Thoracic aorta (tissue), 2 donors: ENCODE measurements at regions not wholly inside any gene's neighbourhood (a gene's known extent, or its start where the extent isn't known, plus 50 kb on each side); places are given as distances from the start of the nearest gene placed in this dataset.

Experiments used
- ATAC-seq: fragments of 150-250 bp; one replicate; pipeline ENCODE4 v1.8.0; 2017; ENCODE audit warnings: low read depth; ENCODE audit not compliant: insufficient number of reproducible peaks, low FRiP score
- DNase-seq: peaks from one replicate; pipeline ENCODE4 v3.0.0-alpha.2; 2020; ENCODE audit warnings: low spot score
- H3K27ac ChIP-seq, 2 donors: fragments of 200-600 bp; sonication (generic); 1 replicate in 1 of 2; 2 replicates in 1 of 2; pipeline ENCODE4 v1.5.1; 2016; ENCODE audit warnings: mild to moderate bottlenecking in 2 of 2, moderate library complexity in 2 of 2
- H3K27me3 ChIP-seq: fragments of 200-600 bp; sonication (generic); replicated peaks from 2 replicates; pipeline ENCODE4 v1.6.0; 2016; ENCODE audit warnings: mild to moderate bottlenecking; ENCODE audit not compliant: insufficient read depth
- H3K36me3 ChIP-seq: fragments of 200-600 bp; sonication (generic); one replicate; pipeline ENCODE4 v1.5.1; 2016
- H3K4me1 ChIP-seq, 2 donors: fragments of 200-600 bp; sonication (generic); 1 replicate in 1 of 2; 2 replicates in 1 of 2; pipeline versions ENCODE4 v1.5.1 to v1.6.0; 2016; ENCODE audit warnings: low read depth in 2 of 2, mild to moderate bottlenecking in 1 of 2; ENCODE audit not compliant: control insufficient read depth in 1 of 2
- H3K4me3 ChIP-seq: fragments of 200-600 bp; sonication (generic); 2 replicates; pipeline ENCODE4 v1.5.1; 2016; ENCODE audit warnings: mild to moderate bottlenecking
- H3K9me3 ChIP-seq: fragments of 200-600 bp; sonication (generic); 2 replicates; pipeline ENCODE4 v1.5.1; 2016
- CTCF ChIP-seq: fragments of 200-600 bp; sonication (generic); IDR thresholded peaks from one replicate; pipeline ENCODE4 v1.5.1; 2019; ENCODE audit warnings: antibody characterized with exemption

DNA sequence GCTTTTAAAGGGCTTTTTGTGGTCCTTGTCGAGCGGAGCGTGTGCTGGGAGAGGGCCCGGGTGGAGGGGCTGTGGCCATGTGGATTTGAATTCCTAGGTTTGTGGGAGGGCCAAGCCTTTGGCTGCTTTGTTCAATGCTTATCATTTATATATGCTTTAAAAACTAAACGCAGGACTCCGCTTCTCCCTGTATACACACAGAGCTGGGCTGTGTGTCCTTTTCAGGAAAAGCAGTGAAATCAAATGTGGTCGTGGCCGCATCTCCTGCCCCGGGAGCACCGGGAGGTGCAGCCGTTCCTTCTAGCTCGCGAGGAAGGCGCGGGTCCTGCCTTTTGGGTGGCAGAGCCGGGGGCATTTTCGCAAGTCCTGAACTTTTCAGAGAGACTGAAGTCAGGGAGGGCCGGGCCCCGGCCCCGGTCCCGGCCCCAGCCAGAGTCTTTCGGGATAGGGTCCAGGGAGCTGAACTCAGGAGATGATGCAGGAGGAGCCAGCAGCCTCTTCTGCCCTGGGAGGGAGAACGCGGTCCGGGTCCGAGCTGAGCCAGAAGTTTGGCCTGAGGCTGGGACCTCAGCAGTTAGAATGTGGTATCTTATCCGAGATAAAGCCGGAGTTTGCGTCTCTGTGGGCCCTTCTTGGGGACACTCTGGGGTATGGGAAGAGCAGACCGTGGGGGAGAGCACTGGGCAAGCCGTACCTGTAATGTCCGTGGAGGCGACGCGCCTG is 158.8 kb downstream of the C9orf152 start:
- no peak for DNase-seq
- Histone ChIP-seq H3K27me3 (no peaks in the 10 kb centered on the region), H3K9me3 (no peaks in the 10 kb centered on the region), H3K4me3 (peak overlapping the region; percentile 95), H3K36me3 (no peaks in the 10 kb centered on the region), H3K4me1 (peaks cover 15 to 20% of the 10 kb centered on the region in 2 donors), H3K27ac (peak overlapping the region; percentile 39 to 49)
- ATAC-seq, result no peak
- TF ChIP-seq CTCF, result no peak

DNA sequence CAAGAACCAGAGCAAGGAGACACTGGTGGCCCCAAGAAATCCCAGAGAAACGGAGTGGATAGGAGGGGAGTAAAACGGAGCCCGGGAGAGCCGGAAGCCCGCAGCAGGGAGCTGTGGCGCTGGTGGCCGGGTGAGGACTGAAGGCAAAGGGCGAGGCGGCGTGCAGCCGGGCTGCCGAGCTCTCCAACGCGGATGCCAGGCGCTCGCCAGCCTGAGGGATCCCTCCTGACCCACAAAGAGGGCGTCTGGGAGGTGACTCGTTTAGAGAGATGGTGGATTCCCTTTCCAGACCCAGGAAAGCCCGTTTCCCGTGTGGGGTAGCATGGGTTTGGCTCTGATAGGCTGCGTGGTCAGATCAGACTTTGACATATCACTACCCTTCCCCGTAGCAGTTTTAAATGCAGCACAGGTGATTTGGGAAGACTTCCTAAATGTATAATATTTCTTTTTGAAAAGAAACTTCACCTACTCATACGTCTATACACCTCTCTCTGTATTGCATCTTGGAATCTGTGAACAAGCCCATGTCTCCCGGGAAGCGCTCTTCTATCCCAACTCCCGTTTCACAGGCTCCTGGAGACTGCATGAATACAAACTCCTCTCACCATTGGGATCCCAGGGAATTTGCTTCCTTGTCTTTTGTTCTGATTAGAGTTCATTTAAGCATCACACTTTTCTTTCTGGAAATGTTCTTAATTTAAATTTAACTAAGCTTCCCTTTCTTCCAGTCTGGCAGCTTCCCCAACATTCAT is 158.1 kb downstream of the C9orf152 start:
- Histone ChIP-seq H3K9me3 (no peaks in the 10 kb centered on the region), H3K27me3 (no peaks in the 10 kb centered on the region), H3K4me1 (peaks cover 15 to 20% of the 10 kb centered on the region in 2 donors), H3K27ac (peak overlapping the region; percentile 39 to 49), H3K4me3 (peak overlapping the region; percentile 95), H3K36me3 (no peaks in the 10 kb centered on the region)
- no peak for DNase-seq
- no peak for ATAC-seq
- no peak for TF ChIP-seq CTCF

- Histone ChIP-seq H3K4me3 (peak overlapping the region; percentile 95), H3K4me1 (peaks cover 15 to 20% of the 10 kb centered on the region in 2 donors), H3K27me3 (no peaks in the 10 kb centered on the region), H3K27ac (peak overlapping the region in 1 of 2 donors; percentile 49), H3K9me3 (no peaks in the 10 kb centered on the region), H3K36me3 (no peaks in the 10 kb centered on the region)
- peak; percentile 29 for ATAC-seq
- no peak for DNase-seq
- TF ChIP-seq CTCF, result no peak
These were observed 157.0 kb downstream of the C9orf152 start for GRCh38 chr9:110050925-110051355.

GRCh38 chr9:110056062-110056461 is 151.9 kb downstream of the C9orf152 start:
- ATAC-seq (peak; percentile 7), DNase-seq (no peak)
- no peak for TF ChIP-seq CTCF
- no peaks in the 10 kb centered on the region for H3K27me3 ChIP-seq
- no peak overlapping the region for H3K27ac ChIP-seq
- H3K9me3 ChIP-seq, result no peaks in the 10 kb centered on the region
- no peaks in the 10 kb centered on the region for H3K36me3 ChIP-seq
- H3K4me1 ChIP-seq, result peaks cover 13 to 23% of the 10 kb centered on the region in 2 donors
- no peak overlapping the region for H3K4me3 ChIP-seq

DNA sequence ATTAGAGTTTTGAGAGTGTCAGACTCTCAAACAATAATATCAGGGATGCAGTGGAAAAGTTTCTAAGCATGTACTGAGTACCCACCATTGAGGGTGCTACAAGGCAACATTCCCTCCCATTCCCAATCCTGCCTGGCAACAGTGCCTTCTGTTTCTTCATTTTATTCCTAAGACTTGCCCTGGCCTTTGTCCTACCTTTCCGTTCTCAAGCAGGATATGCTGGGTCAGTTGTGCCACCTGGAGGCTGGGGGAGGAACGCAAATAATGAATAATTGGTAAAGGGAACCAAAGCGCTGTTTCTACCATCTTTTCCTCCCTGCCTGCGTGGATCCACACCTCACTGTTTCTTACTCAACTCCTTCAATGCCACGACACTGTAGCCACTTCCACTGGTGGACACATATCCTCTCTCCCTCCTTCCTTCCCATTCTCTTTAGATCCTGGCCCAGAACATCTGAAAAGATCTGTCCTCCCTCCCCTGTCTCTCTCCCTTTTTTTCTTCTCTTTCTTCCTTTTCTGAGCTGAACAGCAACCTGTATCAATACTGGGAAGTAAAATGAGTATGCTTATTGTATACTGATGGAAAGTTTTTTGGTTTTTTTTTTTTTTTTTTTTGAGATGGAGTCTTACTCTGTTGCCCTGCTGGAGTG is 149.5 kb downstream of the C9orf152 start:
- peak; percentile 45 for ATAC-seq
- no peak overlapping the region for H3K27ac ChIP-seq

More for the DNA sequence above, 149.5 kb downstream of the C9orf152 start:
- H3K36me3 ChIP-seq, result no peaks in the 10 kb centered on the region
- no peak overlapping the region for H3K4me3 ChIP-seq
- H3K4me1 ChIP-seq, result peaks cover 9 to 17% of the 10 kb centered on the region in 2 donors
- H3K27me3 ChIP-seq, result no peaks in the 10 kb centered on the region
- peak; percentile 35 for TF ChIP-seq CTCF
- H3K9me3 ChIP-seq, result no peaks in the 10 kb centered on the region
- DNase-seq, result no peak
